AG04449 (cell line): ENCODE measurements at regions not wholly inside any gene's neighbourhood (a gene's known extent, or its start where the extent isn't known, plus 50 kb on each side); places are given as distances from the start of the nearest gene placed in this dataset.

Experiments
- CTCF ChIA-PET: fragments of 350-600 bp; formaldehyde crosslinking; extraction: SDS; loops from one replicate; lab custom pipeline; 2021; ENCODE audit warnings: antibody characterized with exemption; lab: Yijun Ruan, JAX
- POLR2A ChIA-PET: fragments of 400-600, 350-600 bp; formaldehyde crosslinking; extraction: SDS; loops from one replicate; lab custom pipeline; 2020; ENCODE audit warnings: antibody characterized with exemption, inconsistent platforms; lab: Yijun Ruan, JAX
- DNase-seq: peaks from one replicate; pipeline ENCODE4 v3.0.0-alpha.2; 2010; ENCODE audit warnings: low read depth, low spot score
- H3K4me3 ChIP-seq: 2 replicates; pipeline ENCODE4 v1.5.1; 2011; ENCODE audit warnings: low read depth, mild to moderate bottlenecking, control low read depth, low read length
- TF ChIP-seq, protein P1 (sequence below): IDR thresholded peaks from one replicate; pipeline ENCODE4 v1.5.1; 2011; ENCODE audit warnings: mild to moderate bottlenecking, moderate library complexity, low read length, control low read depth, inconsistent platforms; ENCODE audit not compliant: insufficient read depth; ENCODE audit errors: missing control alignments

DNA sequence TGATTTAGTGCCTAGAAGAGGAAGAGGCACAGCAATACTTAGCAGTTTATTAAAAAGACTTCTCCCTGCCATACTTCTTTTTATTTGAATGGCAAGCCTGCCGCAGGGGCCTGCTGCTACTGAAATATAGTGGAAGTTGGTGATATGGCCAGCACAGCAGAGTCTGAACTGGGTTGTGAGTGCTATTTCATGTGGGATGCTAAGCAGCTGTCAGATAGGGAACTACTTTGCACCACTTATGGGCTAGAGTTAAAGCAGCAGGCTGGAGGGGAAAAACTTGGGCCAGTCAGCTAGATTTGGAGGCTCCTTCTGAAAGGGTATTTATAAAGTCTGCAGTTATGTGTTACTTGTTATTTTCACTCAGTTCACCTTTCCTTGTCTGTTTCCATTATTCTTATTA, 299.0 kb upstream of the E2F7 start:
- TF ChIP-seq, protein P1, sequence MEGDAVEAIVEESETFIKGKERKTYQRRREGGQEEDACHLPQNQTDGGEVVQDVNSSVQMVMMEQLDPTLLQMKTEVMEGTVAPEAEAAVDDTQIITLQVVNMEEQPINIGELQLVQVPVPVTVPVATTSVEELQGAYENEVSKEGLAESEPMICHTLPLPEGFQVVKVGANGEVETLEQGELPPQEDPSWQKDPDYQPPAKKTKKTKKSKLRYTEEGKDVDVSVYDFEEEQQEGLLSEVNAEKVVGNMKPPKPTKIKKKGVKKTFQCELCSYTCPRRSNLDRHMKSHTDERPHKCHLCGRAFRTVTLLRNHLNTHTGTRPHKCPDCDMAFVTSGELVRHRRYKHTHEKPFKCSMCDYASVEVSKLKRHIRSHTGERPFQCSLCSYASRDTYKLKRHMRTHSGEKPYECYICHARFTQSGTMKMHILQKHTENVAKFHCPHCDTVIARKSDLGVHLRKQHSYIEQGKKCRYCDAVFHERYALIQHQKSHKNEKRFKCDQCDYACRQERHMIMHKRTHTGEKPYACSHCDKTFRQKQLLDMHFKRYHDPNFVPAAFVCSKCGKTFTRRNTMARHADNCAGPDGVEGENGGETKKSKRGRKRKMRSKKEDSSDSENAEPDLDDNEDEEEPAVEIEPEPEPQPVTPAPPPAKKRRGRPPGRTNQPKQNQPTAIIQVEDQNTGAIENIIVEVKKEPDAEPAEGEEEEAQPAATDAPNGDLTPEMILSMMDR: no peak
- ChIA-PET POLR2A (no interaction called here), CTCF (no interaction called here)
- DNase-seq: no peak
- H3K4me3 ChIP-seq: no peak overlapping the region

DNA sequence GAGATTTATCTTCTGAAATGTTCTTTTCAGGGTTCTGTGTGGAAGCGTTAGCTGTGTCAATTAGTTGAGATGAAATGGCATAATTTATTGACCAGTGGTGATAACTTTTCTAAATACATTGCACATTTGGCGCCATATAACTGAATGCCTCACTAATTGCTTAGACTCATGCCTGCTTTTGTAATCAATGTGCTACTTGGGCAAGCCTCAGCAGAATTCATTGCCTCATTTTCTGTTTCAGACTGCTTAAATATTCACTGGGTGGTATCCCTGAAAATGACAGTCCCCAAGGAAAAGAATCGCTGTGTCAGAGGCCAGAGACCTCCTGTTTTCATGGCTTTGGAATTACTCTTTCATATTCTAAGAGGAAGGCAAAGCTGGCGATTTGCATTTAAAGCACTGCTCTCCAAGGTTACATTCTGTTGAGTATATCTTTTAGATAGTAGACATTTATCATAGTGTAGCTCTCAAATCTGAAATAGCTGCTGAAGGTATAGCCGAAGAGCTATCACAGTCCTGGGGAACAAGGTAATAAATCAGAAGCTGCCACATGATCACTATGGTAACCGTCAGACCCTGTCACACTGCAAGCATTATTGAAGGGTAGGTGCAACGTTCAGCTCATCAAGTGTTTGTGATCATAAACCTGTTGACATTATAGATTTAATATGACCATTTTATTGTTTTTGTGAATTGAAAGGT, 297.3 kb upstream of the E2F7 start:
- TF ChIP-seq, protein P1: no peak
- CTCF ChIA-PET: interaction anchor here (1.4 kb wide), 1 partner anchor 322 kb away, joined by 3 read pairs; no protein-coding TSS in a partner anchor
- H3K4me3 ChIP-seq: no peak overlapping the region
- no peak for DNase-seq
- POLR2A ChIA-PET: no interaction called here

GRCh38 chr12:77357655-77358054, 292.3 kb upstream of the E2F7 start:
- TF ChIP-seq, protein P1: no peak
- ChIA-PET CTCF (no interaction called here), POLR2A (no interaction called here)
- H3K4me3 ChIP-seq: no peak overlapping the region
- no peak for DNase-seq

DNA sequence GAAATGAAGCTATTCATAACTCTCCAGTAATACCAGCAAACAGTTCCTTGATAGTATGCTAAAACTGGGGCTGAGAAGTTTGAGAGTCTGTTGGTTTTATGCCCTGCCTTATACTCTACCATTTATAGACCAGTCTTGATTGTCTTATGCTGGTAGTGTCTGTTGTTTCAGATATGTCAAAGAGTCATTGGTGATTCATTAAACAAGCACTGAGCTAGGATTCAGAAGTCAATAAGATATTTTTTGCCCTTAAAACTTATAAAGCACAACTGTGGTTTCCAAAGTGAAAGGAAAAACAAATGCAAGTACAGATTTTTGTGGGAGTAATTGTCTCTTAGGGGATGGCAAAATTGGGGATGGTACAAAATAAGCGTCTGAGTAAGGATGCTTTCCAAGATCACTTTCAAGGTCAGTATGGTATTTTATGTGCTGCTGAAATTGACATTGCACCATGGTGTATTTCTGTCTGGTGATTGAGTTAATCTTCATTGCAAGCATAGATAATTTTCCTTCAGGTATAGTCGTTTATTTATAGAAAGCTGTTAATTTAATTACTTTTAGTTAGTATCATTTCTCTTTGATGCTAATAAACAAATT, 289.5 kb upstream of the E2F7 start:
- CTCF ChIA-PET: no interaction called here
- DNase-seq: no peak
- POLR2A ChIA-PET: no interaction called here
- TF ChIP-seq, protein P1: no peak
- no peak overlapping the region for H3K4me3 ChIP-seq

DNA sequence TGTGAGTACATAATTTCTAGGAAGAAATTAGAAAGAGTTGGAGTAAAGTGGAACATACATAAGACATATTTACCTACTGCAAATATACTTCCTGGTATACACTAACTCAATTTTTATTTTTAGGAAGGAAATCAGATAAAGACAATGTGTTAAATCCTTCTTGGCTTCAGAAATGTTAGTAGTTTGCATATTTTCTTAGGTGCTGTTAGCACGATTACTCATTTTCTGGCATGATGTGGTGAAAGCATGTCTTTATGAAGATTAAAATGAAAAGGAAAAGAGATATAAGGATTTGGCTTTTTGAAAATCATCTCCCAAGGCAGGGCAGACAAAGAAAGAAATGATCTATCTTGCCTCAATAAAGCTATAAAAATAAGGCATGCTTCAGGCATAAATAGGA, 287.6 kb upstream of the E2F7 start:
- DNase-seq: no peak
- TF ChIP-seq, protein P1: no peak
- no peak overlapping the region for H3K4me3 ChIP-seq
- POLR2A ChIA-PET: no interaction called here
- CTCF ChIA-PET: no interaction called here

DNA sequence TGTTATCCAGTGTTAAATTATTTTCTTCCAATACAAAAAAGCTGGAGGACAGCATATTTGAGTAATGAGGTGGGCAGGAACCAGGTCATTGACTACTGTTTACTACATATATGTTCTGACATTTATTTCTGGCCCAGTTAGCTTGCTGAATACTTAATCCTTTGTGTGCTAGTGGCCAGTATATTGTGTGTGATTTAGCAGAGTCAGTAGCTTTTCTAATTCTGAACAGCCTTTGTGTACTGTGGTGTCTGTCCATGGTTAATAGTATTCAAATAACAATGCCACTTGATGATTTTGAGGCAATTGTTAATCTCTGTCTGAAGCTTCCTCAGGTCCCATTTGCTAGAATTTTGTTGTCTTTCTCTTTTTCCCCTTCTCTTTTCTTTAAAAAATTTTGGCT, 286.5 kb upstream of the E2F7 start:
- POLR2A ChIA-PET: no interaction called here
- no peak for DNase-seq
- CTCF ChIA-PET: no interaction called here
- H3K4me3 ChIP-seq: no peak overlapping the region
- TF ChIP-seq, protein P1: no peak
